ENCODE measurements at regions not wholly inside any gene's neighbourhood (a gene's known extent, or its start where the extent isn't known, plus 50 kb on each side); places are given as distances from the start of the nearest gene placed in this dataset.

- no peak for TF ChIP-seq CTCF (IDR thresholded peaks at IDR 0.05 in 8 of 11, conservative IDR thresholded peaks at IDR 0.05 in 3 of 11)
- no peak for TF ChIP-seq POLR2A (IDR thresholded peaks at IDR 0.05)
- TF ChIP-seq POLR2AphosphoS5 (IDR thresholded peaks at IDR 0.05), result no peak
Measured at GRCh38 chr2:6418291-6418690, 447.4 kb downstream of the CMPK2 start.

Data from spleen (tissue), 7 donors.